Natural killer cell treated with Interleukin-12 subunit alpha and Interleukin-12 subunit beta and Interleukin-15 and Interleukin-18, amount 100 ng/mL, for 72 hours (primary cell): ENCODE measurements at regions not wholly inside any gene's neighbourhood (a gene's known extent, or its start where the extent isn't known, plus 50 kb on each side); places are given as distances from the start of the nearest gene placed in this dataset.

Experiments used
- ATAC-seq, 2 donors: fragments of 150-1000 bp; cut with Tn5 transposase in 1 of 2; sonication (Bioruptor Pico), chemical (Tn5 transposase) in 1 of 2; 2 replicates each; pipeline ENCODE4 v1.10.0; 2021
- DNase-seq: peaks from one replicate; pipeline ENCODE4 v3.0.0; 2022; ENCODE audit warnings: low spot score
- H3K27ac Mint-ChIP-seq, 2 donors: 1 replicate in 1 of 2; 2 replicates in 1 of 2; pipeline ENCODE4 v1.8.0; 2022; ENCODE audit warnings: mixed read lengths in 2 of 2, mild to moderate bottlenecking in 1 of 2, moderate library complexity in 1 of 2
- H3K27me3 Mint-ChIP-seq, 2 donors: 1 replicate in 1 of 2; 2 replicates in 1 of 2; pipeline ENCODE4 v1.8.0; 2022; ENCODE audit warnings: mixed read lengths in 2 of 2
- H3K36me3 Mint-ChIP-seq: one replicate; pipeline ENCODE4 v1.8.0; 2022; ENCODE audit warnings: mixed read lengths
- H3K4me1 Mint-ChIP-seq, 2 donors: 1 replicate in 1 of 2; 2 replicates in 1 of 2; pipeline ENCODE4 v1.8.0; 2022; ENCODE audit warnings: low read depth in 2 of 2, mixed read lengths in 2 of 2, mild to moderate bottlenecking in 1 of 2
- H3K4me3 Mint-ChIP-seq: one replicate; pipeline ENCODE4 v1.8.0; 2022; ENCODE audit warnings: mixed read lengths
- H3K9me3 Mint-ChIP-seq: 2 replicates; pipeline ENCODE4 v1.8.0; 2022; ENCODE audit warnings: mixed read lengths

DNA sequence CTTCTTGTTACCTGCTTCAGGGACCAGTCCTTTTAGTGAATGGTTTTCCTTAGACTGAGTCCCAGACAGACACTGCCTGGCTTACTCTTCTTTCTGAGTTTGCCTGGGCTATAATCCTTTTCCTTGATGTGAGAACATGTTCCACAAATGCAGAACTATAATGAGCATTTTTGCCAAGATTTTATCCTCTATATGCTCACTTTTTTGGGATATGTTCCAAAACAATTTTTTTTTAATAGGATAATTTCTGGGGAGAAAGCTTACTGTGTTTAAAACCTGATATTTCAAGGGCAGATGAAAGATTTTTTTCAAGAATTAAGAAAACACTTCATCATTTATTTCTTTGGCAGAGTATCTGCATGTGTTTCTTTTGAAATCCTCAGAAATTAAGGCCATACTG, 110.0 kb upstream of the TENM4 start:
- H3K4me1 Mint-ChIP-seq, result no peaks in the 10 kb centered on the region
- H3K27ac Mint-ChIP-seq, result no peak overlapping the region
- DNase-seq, result no peak
- H3K9me3 Mint-ChIP-seq, result peaks cover 8% of the 10 kb centered on the region
- H3K27me3 Mint-ChIP-seq, result no peaks in the 10 kb centered on the region
- no peaks in the 10 kb centered on the region for H3K36me3 Mint-ChIP-seq
- no peak for ATAC-seq
- H3K4me3 Mint-ChIP-seq, result no peak overlapping the region

DNA sequence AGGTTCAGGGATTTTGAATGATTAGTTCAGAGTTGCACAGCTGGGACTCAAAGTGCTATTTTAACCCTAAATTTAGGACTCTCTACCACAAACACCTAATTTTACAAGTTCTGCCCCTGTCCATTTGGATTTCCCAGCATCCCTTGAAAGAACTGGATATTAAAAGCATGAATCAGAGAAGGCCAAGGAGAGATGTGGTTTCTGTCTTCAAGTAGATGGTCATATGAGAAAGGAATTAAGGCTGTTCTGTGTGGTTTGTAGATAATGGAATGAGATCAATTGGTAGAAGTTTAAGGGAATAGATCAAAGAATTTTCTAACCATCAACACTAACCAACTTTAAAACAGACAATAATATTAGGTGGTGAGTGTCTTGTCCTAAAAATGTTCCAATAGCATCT, 106.4 kb upstream of the TENM4 start:
- H3K4me3 Mint-ChIP-seq, result no peak overlapping the region
- no peak for DNase-seq
- H3K9me3 Mint-ChIP-seq, result peaks cover 6% of the 10 kb centered on the region

DNA sequence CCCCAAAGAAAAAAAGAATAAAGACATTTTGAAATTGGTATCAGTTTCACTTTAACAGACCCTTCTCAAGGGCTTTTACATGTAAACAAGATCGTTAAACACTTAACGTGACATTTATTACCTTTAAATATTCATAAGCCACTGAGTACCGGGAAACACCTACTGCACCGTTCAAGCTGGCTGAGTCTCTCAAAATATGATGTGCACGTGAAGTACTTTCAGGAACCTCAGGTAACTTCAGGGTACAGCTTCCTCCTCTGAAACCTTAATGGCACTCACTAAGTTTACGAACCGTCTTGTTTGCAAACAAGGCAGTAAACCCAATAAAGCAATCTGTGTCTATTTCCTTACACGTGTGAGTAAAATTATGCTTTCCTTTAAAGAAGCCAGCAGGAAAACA, 105.5 kb upstream of the TENM4 start:
- no peak overlapping the region for H3K4me3 Mint-ChIP-seq

More for the DNA sequence above, 106.4 kb upstream of the TENM4 start:
- Mint-ChIP-seq H3K27me3 (no peaks in the 10 kb centered on the region), H3K27ac (no peak overlapping the region), H3K36me3 (no peaks in the 10 kb centered on the region), H3K4me1 (no peaks in the 10 kb centered on the region)
- no peak for ATAC-seq

DNA sequence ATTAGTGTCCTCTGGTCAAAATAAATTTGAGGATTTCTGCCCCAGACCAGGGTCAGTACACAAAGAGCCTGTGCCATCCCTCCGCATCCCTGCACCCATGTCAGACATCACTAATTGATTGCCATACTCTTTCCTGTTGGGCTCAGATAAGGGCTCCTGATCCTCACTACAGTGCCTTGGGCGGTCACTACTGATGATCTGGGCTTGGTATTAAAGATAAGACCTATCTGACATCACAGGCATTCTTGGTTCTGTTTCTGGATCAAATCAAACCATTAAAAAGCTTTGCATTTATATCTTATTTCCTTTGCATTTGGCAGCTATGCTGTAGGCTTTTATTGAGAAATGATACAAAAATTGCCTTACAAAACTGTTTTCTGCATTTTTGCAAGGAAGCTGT, 103.5 kb upstream of the TENM4 start:
- Mint-ChIP-seq H3K36me3 (no peaks in the 10 kb centered on the region), H3K4me1 (no peaks in the 10 kb centered on the region), H3K27me3 (no peaks in the 10 kb centered on the region), H3K4me3 (no peak overlapping the region), H3K9me3 (peaks cover under 1% of the 10 kb centered on the region), H3K27ac (no peak overlapping the region)
- DNase-seq, result no peak
- no peak for ATAC-seq

More for the DNA sequence above, 105.5 kb upstream of the TENM4 start:
- DNase-seq (no peak), ATAC-seq (no peak)
- H3K27me3 Mint-ChIP-seq, result no peaks in the 10 kb centered on the region
- H3K9me3 Mint-ChIP-seq, result peaks cover 3% of the 10 kb centered on the region
- no peak overlapping the region for H3K27ac Mint-ChIP-seq
- no peaks in the 10 kb centered on the region for H3K4me1 Mint-ChIP-seq
- H3K36me3 Mint-ChIP-seq, result no peaks in the 10 kb centered on the region

DNA sequence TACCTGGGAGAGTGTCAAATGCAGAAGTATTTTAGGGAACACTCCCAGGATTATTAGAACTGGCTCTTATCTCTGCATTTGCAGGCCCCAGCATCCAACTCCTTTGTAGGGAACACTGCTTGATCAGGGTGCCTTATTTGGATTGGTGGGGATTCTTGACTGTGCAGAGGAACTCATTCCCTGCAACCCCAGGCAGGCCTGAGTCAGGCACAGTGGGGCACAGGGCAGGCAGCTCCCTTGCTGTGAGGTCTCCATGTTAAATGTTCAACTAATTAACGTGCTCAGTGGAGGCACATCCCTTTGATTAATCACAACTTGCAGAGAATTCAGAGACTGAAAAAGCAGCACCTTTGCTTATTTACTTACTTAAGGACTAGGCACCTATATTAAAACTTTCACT, 102.3 kb upstream of the TENM4 start:
- H3K27ac Mint-ChIP-seq, result no peak overlapping the region
- H3K4me3 Mint-ChIP-seq, result no peak overlapping the region
- no peak for DNase-seq
- no peaks in the 10 kb centered on the region for H3K4me1 Mint-ChIP-seq
- no peaks in the 10 kb centered on the region for H3K36me3 Mint-ChIP-seq
- H3K9me3 Mint-ChIP-seq, result no peaks in the 10 kb centered on the region
- no peak for ATAC-seq
- H3K27me3 Mint-ChIP-seq, result no peaks in the 10 kb centered on the region

DNA sequence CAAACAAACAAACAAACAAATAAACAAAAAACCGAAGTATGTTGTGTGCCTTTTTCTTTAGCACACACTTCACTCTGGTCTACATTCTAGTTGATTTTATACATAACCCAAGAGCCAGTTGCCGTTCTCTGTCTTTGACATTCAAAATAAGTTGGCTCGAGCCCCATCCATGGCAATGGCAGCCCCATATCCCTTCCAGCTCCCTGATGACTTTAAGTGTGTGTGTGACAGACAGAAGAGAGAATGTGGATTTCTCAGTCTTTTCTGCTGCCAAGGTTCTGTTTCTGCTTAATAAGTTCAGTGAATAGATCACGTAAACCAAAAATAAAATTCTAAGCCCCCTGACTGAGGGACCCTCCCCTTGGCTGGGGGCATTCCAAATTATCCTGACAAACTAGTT, 100.6 kb upstream of the TENM4 start:
- Mint-ChIP-seq H3K27me3 (no peaks in the 10 kb centered on the region), H3K9me3 (peaks cover 5% of the 10 kb centered on the region), H3K4me3 (no peak overlapping the region), H3K36me3 (no peaks in the 10 kb centered on the region), H3K4me1 (no peaks in the 10 kb centered on the region), H3K27ac (no peak overlapping the region)
- ATAC-seq (no peak), DNase-seq (no peak)

DNA sequence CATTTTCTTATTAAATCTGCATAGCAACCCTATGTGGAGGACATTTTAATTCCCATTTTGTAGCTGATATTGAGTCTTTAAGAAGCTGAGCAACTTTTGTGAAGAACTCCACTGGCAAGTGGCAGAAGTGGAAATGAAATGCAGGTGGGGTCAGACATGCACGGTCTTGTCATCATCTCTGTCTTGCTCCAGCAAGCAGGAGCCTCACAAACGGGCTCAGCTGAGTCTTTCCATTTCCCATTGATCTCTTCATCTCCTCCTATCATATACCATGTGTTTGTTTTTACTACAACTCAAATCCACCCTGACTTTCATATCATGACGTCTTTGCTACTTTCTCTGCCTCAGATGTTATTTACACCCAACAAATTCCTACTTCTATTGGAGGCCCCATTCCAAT, 97.9 kb upstream of the TENM4 start:
- DNase-seq (no peak), ATAC-seq (no peak)
- Mint-ChIP-seq H3K4me3 (no peak overlapping the region), H3K4me1 (no peaks in the 10 kb centered on the region), H3K36me3 (no peaks in the 10 kb centered on the region), H3K27ac (no peak overlapping the region), H3K27me3 (no peaks in the 10 kb centered on the region), H3K9me3 (peaks cover 9% of the 10 kb centered on the region)

DNA sequence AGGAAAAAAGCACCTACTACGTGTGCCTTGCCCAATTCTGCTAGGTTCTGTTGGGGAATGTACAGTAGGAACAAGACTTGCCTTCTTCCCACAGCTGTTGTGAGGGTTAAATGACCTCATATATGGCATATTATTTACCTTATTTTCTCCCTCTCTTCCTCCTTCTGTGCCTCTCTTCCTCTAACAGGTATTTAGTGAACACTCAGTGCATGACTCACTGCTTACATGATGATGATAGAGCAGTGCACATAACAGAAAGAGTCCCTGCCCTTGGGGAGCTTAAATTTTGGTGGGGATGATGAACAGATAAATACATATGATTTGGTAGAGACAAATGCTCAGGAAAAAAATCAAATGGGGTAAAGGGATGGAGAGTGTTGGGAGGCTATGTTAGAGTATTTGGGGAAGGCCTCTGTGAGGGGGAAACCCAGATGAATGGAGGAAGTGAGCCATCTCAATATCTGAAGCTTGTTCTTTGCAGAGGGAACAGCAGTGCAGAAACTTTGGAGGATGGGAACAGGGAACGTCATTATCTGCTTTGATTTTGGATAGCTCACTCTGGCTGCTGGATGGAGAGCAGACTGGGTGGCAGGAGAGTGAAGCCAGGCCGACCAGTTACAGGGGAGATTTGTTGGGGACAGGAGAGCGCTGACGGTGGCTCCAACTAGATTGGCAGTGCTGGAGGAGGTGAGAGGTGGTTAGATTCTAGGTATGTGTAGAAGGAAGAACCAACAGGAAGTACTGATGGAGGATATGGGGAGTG, 95.5 kb upstream of the TENM4 start:
- ATAC-seq, result no peak

DNA sequence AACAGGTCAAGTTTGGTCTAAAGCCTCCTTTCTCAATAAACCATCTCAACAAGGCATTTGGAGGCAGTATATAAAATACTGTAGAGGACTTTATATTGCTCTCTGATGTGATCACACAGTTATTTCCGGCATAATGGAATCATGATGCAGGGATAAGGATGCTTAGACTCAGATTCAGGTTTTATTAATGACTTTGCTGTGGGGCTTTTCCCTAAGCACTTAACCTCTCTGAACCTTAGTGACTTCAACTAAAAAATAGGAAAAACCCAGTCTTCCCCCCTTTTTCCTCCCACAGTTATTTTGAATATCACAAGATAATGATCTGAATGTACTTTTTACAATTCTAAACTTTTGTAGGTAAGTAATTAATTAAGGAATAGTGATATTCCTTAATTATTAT, 94.8 kb upstream of the TENM4 start:
- DNase-seq (no peak), ATAC-seq (no peak)
- H3K4me3 Mint-ChIP-seq, result no peak overlapping the region
- no peak overlapping the region for H3K27ac Mint-ChIP-seq
- peaks cover 13% of the 10 kb centered on the region for H3K9me3 Mint-ChIP-seq
- H3K27me3 Mint-ChIP-seq, result no peaks in the 10 kb centered on the region
- no peaks in the 10 kb centered on the region for H3K36me3 Mint-ChIP-seq
- no peaks in the 10 kb centered on the region for H3K4me1 Mint-ChIP-seq

More for the DNA sequence above, 95.5 kb upstream of the TENM4 start:
- H3K4me3 Mint-ChIP-seq, result no peak overlapping the region
- no peak overlapping the region for H3K27ac Mint-ChIP-seq
- DNase-seq, result no peak
- H3K27me3 Mint-ChIP-seq, result no peaks in the 10 kb centered on the region
- no peaks in the 10 kb centered on the region for H3K36me3 Mint-ChIP-seq
- H3K9me3 Mint-ChIP-seq, result peaks cover 13% of the 10 kb centered on the region
- no peaks in the 10 kb centered on the region for H3K4me1 Mint-ChIP-seq

DNA sequence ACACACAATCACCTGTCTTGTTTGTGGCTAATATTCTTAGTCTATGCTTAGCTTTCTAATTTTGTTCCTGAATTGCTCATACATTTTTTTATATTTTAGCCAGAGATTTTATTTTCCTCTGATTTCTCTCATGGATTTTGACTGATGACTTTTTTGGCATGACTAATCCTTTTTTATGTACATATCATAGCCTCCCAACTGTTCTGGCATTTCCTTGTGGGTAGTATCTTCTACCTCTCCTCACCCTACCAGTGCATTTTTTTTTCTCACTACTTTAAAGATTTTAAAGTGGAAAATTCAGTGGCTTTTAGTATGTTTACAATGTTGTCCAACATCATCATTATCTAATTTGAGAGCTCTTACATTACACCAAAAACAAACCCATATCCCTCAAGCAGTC, 84.4 kb upstream of the TENM4 start:
- DNase-seq (no peak), ATAC-seq (no peak)
- Mint-ChIP-seq H3K9me3 (peaks cover 11% of the 10 kb centered on the region), H3K27me3 (no peaks in the 10 kb centered on the region), H3K4me1 (no peaks in the 10 kb centered on the region), H3K27ac (no peak overlapping the region), H3K4me3 (no peak overlapping the region), H3K36me3 (no peaks in the 10 kb centered on the region)

DNA sequence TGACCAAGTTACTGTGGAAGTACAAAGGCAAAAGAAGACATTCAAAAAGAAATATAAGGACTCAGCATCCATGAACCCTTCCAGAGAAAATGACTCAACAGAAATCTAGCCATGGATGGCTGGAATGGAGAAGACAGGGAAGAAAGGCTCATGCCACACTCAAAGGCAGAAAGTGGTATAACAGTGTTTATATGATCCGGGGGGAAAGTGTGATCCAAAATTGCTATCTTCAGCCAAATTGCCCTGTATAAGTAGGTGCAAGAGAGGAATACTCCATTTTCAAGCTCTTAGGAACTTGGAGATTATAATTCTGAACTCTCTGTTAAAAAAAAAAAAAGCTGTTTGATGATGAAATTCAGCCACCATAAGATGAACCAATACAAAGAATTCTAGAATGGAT, 81.8 kb upstream of the TENM4 start:
- Mint-ChIP-seq H3K4me3 (no peak overlapping the region), H3K27me3 (no peaks in the 10 kb centered on the region), H3K9me3 (peaks cover 13% of the 10 kb centered on the region), H3K36me3 (no peaks in the 10 kb centered on the region), H3K27ac (no peak overlapping the region), H3K4me1 (no peaks in the 10 kb centered on the region)
- no peak for ATAC-seq
- DNase-seq, result no peak

DNA sequence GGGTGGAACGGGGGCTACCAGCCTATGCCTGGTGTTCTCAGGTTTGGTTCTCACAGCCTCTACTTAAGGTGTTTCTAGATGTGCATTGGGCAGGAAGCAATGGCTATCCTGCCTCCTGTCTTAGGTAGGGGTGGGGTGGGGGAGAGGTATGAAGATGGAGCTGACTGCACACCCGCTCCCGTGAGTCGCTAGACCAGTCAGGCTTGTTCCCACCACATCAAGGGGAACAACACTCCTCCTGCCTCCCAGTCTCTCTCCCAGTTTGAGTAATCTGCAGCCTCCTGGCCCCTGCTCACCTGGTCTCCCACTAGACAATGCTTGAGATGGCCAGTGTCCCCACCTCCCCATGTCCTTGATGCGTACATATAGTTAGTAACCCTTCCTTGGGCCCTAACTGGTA, 79.3 kb upstream of the TENM4 start:
- DNase-seq, result no peak
- Mint-ChIP-seq H3K4me1 (no peaks in the 10 kb centered on the region), H3K4me3 (no peak overlapping the region), H3K27ac (no peak overlapping the region), H3K9me3 (peaks cover 13% of the 10 kb centered on the region), H3K36me3 (no peaks in the 10 kb centered on the region), H3K27me3 (peaks cover 0 to 2% of the 10 kb centered on the region in 2 donors)
- no peak for ATAC-seq

DNA sequence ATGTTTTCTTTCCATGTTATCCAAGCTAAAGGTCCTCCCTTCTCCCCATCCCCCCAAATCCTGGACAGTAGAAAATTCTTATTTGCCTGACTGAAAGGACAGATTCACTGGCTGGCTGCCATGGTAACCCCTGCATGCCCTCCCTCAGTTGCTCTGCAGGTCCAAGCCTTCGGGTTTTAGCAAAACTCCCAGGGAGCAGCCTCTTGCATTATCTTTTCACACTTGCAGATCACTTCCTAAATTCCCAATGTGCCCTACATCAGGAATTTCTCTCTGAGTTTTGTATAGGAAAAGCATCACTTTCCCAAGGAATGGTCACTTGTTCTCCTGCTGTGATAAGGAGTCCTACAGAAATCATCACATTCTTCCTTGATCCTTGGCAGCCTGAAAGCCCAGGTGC, 75.0 kb upstream of the TENM4 start:
- no peaks in the 10 kb centered on the region for H3K4me1 Mint-ChIP-seq
- H3K9me3 Mint-ChIP-seq, result peaks cover 8% of the 10 kb centered on the region
- peaks cover 0 to 2% of the 10 kb centered on the region in 2 donors for H3K27me3 Mint-ChIP-seq
- ATAC-seq (no peak), DNase-seq (no peak)
- H3K36me3 Mint-ChIP-seq, result no peaks in the 10 kb centered on the region
- H3K4me3 Mint-ChIP-seq, result no peak overlapping the region
- H3K27ac Mint-ChIP-seq, result no peak overlapping the region

DNA sequence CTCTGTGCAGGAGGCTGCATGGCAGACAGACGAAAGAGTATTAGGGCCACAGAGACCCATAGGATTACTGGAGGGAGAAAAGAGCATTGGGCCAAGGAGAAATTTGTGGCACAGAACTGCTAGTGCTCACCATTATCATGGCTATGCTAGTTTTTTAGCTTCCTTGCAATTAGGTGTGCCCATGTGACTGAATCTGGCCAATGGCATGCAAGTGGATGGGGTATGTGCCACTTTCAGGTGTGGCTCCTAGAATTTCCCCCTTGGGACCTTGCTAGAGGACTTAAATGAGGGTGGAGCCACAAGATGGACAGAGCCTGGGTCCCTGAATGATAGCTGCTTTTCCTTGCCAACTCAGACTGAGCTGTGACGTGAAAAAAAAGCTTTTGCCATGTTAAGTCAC, 73.9 kb upstream of the TENM4 start:
- no peaks in the 10 kb centered on the region for H3K4me1 Mint-ChIP-seq
- ATAC-seq, result no peak

DNA sequence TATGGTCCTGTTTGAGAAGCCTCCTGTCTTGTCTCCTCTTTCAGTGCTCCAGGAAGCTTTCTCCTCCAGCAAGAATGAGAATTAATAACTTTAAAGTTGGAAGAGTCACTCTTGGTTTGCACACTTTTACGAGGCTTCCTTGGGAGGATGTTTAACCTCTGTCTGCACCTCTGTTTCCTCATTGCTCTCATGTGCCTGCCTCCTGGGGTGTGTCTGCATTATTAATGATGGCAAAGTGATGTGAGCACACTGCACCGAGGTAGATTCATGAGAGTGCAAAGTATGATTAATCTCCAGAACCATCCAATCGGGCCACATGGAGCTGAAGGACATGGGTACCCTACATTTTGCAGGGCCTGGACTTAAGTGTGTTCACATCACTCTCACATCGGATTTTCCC, 73.5 kb upstream of the TENM4 start:
- ATAC-seq (no peak), DNase-seq (no peak)
- Mint-ChIP-seq H3K36me3 (no peaks in the 10 kb centered on the region), H3K4me3 (no peak overlapping the region), H3K9me3 (peaks cover 5% of the 10 kb centered on the region), H3K27ac (no peak overlapping the region), H3K4me1 (no peaks in the 10 kb centered on the region), H3K27me3 (peaks cover 0 to 2% of the 10 kb centered on the region in 2 donors)

More for the DNA sequence above, 73.9 kb upstream of the TENM4 start:
- Mint-ChIP-seq H3K4me3 (no peak overlapping the region), H3K27me3 (peaks cover 0 to 2% of the 10 kb centered on the region in 2 donors), H3K27ac (no peak overlapping the region), H3K36me3 (no peaks in the 10 kb centered on the region), H3K9me3 (peaks cover 6% of the 10 kb centered on the region)
- no peak for DNase-seq
